B cell (primary cell): ENCODE measurements at regions not wholly inside any gene's neighbourhood (a gene's known extent, or its start where the extent isn't known, plus 50 kb on each side); places are given as distances from the start of the nearest gene placed in this dataset.

Experiments
- ATAC-seq: fragments of 200-7000 bp; cut with Tn5 transposase; one replicate; pipeline ENCODE4 v1.10.0; 2021; ENCODE audit warnings: low read depth, mild to moderate bottlenecking, moderate number of reproducible peaks, moderate library complexity
- CTCF ChIA-PET: fragments of 350-600 bp; sonication (Branson Sonifier 250); formaldehyde crosslinking; loops from one replicate; lab custom pipeline; 2021; ENCODE audit warnings: antibody characterized with exemption, inconsistent platforms; lab: Charles Lee
- POLR2A ChIA-PET: fragments of 350-600 bp; sonication (Branson Sonifier 250); formaldehyde crosslinking; loops from one replicate; lab custom pipeline; 2021; ENCODE audit warnings: antibody characterized with exemption; lab: Charles Lee
- DNase-seq: peaks from one replicate; pipeline ENCODE4 v3.0.0; 2013
- H2AFZ ChIP-seq: 2 replicates; pipeline ENCODE4 v1.6.1; 2012; ENCODE audit warnings: mild to moderate bottlenecking, low read depth, low read length; ENCODE audit not compliant: insufficient read depth, poor library complexity, severe bottlenecking
- H3K27ac ChIP-seq, 2 donors: 1 replicate in 1 of 2; 2 replicates in 1 of 2; pipeline ENCODE4 v1.5.1; 2012 to 2013; ENCODE audit warnings: low read length in 2 of 2, mild to moderate bottlenecking in 2 of 2, moderate library complexity in 1 of 2
- H3K27me3 ChIP-seq, 4 experiments: fragments of 200-600 bp in 1 of 4; sonication (generic) in 1 of 4; replicated peaks in 1 of 4; 1 replicate in 2 of 4; 2 replicates in 2 of 4; pipeline versions ENCODE4 v1.6.1 to v1.7.0; 2013 to 2016; ENCODE audit warnings: low read length in 3 of 4, mild to moderate bottlenecking in 2 of 4, mixed read lengths in 1 of 4, moderate library complexity in 1 of 4; ENCODE audit not compliant: insufficient read depth in 4 of 4, control insufficient read depth in 3 of 4; ENCODE audit errors: control extremely low read depth in 1 of 4
- H3K36me3 ChIP-seq, 2 experiments: replicated peaks in 1 of 2; 1 replicate in 1 of 2; 2 replicates in 1 of 2; pipeline versions ENCODE4 v1.6.1 to v1.7.1; 2013; ENCODE audit warnings: low read length in 1 of 2; ENCODE audit not compliant: insufficient read depth in 2 of 2, control insufficient read depth in 1 of 2; ENCODE audit errors: control extremely low read depth in 1 of 2, extremely low read depth in 1 of 2
- H3K4me1 ChIP-seq, 2 donors: fragments of 200-600 bp in 1 of 2; sonication (generic) in 1 of 2; 1 replicate in 1 of 2; 2 replicates in 1 of 2; pipeline versions ENCODE4 v1.5.1 to v1.6.1; 2013 to 2017; ENCODE audit warnings: low read length in 2 of 2; ENCODE audit not compliant: control insufficient read depth in 2 of 2, insufficient read depth in 2 of 2
- H3K4me2 ChIP-seq: replicated peaks from 2 replicates; pipeline ENCODE3; 2012; ENCODE audit warnings: mild to moderate bottlenecking, low read depth, low read length; ENCODE audit not compliant: poor library complexity, severe bottlenecking
- H3K4me3 ChIP-seq, 5 experiments: fragments of 200-600 bp in 1 of 5; sonication (generic) in 1 of 5; 1 replicate in 3 of 5; 2 replicates in 2 of 5; pipeline versions ENCODE4 v1.5.1 to v1.7.0; 2011 to 2016; ENCODE audit warnings: low read length in 4 of 5, mild to moderate bottlenecking in 4 of 5, low read depth in 2 of 5, control low read depth in 1 of 5, moderate library complexity in 1 of 5; ENCODE audit not compliant: insufficient read depth in 1 of 5; ENCODE audit errors: control extremely low read depth in 1 of 5, extremely low read depth in 1 of 5
- H3K79me2 ChIP-seq: fragments of 200-600 bp; sonication (generic); one replicate; pipeline ENCODE4 v1.6.0; 2016; ENCODE audit warnings: low read length; ENCODE audit not compliant: control insufficient read depth, insufficient read depth
- H3K9ac ChIP-seq: fragments of 200-600 bp; sonication (generic); 2 replicates; pipeline ENCODE4 v1.6.1; 2017; ENCODE audit warnings: mild to moderate bottlenecking, low read length, moderate library complexity
- H3K9me3 ChIP-seq, 3 donors: one replicate each; pipeline versions ENCODE4 v1.6.1 to v1.7.1; 2013; ENCODE audit warnings: low read length in 2 of 3; ENCODE audit not compliant: control insufficient read depth in 2 of 3, insufficient read depth in 1 of 3; ENCODE audit errors: control extremely low read depth in 1 of 3
- H4K20me1 ChIP-seq: 2 replicates; pipeline ENCODE4 v1.6.0; 2012; ENCODE audit warnings: mild to moderate bottlenecking, low read length; ENCODE audit not compliant: insufficient read depth, control insufficient read depth, poor library complexity, severe bottlenecking
- H3K27ac Mint-ChIP-seq: one replicate; pipeline ENCODE4 v1.8.0; 2021; ENCODE audit warnings: mixed read lengths
- H3K27me3 Mint-ChIP-seq: one replicate; pipeline ENCODE4 v1.8.0; 2021; ENCODE audit warnings: mixed read lengths
- H3K4me1 Mint-ChIP-seq: one replicate; pipeline ENCODE4 v1.8.0; 2021; ENCODE audit warnings: mixed read lengths
- H3K4me3 Mint-ChIP-seq: one replicate; pipeline ENCODE4 v1.8.0; 2021; ENCODE audit warnings: mixed read lengths
- H3K9me3 Mint-ChIP-seq: one replicate; pipeline ENCODE4 v1.8.0; 2022; ENCODE audit warnings: mixed read lengths; ENCODE audit not compliant: insufficient read depth
- EZH2 ChIP-seq: IDR thresholded peaks from 2 replicates; pipeline ENCODE4 v1.6.1; 2012; ENCODE audit warnings: borderline replicate concordance, low read depth, mild to moderate bottlenecking, moderate library complexity, low read length; ENCODE audit not compliant: insufficient read depth, poor library complexity, severe bottlenecking
- WGBS: methylation state at CpG from one replicate; pipeline ENCODE4 v1.1.5; 2013; ENCODE audit warnings: missing lambda C conversion rate; ENCODE audit not compliant: insufficient coverage; 5-methylcytosine and 5-hydroxymethylcytosine counted together
- intact Hi-C: fragments of 100-400 bp; cut with micrococcal nuclease; formaldehyde crosslinking; loops from one replicate; pipeline ENCODE4 v1.10.0; 2022
- TF ChIP-seq, protein P1 (sequence below): fragments of 200-600 bp; IDR thresholded peaks from one replicate; pipeline ENCODE4 v1.8.0; 2022; ENCODE audit warnings: antibody characterized with exemption, mild to moderate bottlenecking

DNA sequence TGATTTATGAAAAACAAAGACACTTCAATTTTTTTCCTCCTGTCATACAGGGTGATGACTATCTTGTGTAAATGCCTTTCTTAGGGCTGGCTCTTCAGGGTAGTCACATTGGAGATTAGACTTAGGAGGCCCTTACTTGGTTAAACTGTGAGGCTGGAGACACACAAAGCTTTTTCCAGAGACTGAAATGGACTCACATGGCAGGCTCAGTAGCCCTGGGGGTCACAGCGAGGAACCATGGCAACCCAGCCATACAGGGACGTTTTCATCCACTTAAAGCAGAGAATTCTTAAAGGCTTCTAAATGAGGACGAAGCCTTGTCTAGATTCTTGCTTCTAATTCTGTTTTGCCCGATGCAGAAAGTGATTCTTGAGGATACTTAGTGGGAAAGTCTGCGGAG, 57.3 kb upstream of the ZDBF2 start:
- H3K4me3 ChIP-seq = no peak overlapping the region
- no peak for ATAC-seq
- peaks cover 34% of the 10 kb centered on the region for H3K27me3 Mint-ChIP-seq
- TF ChIP-seq, protein P1, sequence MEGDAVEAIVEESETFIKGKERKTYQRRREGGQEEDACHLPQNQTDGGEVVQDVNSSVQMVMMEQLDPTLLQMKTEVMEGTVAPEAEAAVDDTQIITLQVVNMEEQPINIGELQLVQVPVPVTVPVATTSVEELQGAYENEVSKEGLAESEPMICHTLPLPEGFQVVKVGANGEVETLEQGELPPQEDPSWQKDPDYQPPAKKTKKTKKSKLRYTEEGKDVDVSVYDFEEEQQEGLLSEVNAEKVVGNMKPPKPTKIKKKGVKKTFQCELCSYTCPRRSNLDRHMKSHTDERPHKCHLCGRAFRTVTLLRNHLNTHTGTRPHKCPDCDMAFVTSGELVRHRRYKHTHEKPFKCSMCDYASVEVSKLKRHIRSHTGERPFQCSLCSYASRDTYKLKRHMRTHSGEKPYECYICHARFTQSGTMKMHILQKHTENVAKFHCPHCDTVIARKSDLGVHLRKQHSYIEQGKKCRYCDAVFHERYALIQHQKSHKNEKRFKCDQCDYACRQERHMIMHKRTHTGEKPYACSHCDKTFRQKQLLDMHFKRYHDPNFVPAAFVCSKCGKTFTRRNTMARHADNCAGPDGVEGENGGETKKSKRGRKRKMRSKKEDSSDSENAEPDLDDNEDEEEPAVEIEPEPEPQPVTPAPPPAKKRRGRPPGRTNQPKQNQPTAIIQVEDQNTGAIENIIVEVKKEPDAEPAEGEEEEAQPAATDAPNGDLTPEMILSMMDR = no peak
- no peak for TF ChIP-seq EZH2
- WGBS = 52% methylated on average over 3 of the region's 5 CpGs
- H3K27ac Mint-ChIP-seq = no peak overlapping the region
- no peaks in the 10 kb centered on the region for H4K20me1 ChIP-seq
- DNase-seq = no peak
- no peaks in the 10 kb centered on the region for H3K79me2 ChIP-seq
- H3K4me2 ChIP-seq = no peak overlapping the region
- H3K4me1 Mint-ChIP-seq = peaks cover 9% of the 10 kb centered on the region
- H3K27ac ChIP-seq = no peak overlapping the region
- H3K9me3 ChIP-seq = peaks cover 0 to 9% (median 7%) of the 10 kb centered on the region in 3 donors
- peaks cover 0 to 9% (median 5%) of the 10 kb centered on the region in 4 experiments for H3K27me3 ChIP-seq
- no peak overlapping the region for H3K9ac ChIP-seq
- no peak overlapping the region for H3K4me3 Mint-ChIP-seq
- no peaks in the 10 kb centered on the region for H3K36me3 ChIP-seq
- ChIA-PET POLR2A (no interaction called here), CTCF (no interaction called here)
- no peak overlapping the region for H2AFZ ChIP-seq
- peaks cover 6% of the 10 kb centered on the region for H3K9me3 Mint-ChIP-seq
- intact Hi-C loops = no loop called here
- H3K4me1 ChIP-seq = peaks cover 2 to 7% of the 10 kb centered on the region in 2 donors

DNA sequence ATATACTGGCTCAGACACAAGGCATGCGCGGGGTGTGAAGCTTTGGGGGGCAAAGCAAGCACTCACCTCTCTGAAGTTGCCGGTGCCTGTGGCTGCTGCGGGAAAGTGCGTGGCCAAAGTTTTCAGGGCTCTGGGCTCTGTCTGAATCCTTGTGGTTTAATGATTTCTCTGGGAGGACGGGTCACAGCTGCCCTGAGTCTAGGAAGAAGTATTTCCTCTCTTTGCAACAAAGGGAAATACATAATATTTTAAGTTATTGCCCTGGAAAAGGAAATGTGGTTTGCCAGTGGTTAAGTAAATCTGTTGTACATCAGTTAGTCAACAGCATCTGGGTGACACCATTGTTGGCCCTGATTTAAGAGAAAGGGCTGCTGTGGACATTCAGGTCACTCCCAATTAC, 56.7 kb upstream of the ZDBF2 start:
- Histone ChIP-seq H3K27me3 (peaks cover 0 to 9% (median 5%) of the 10 kb centered on the region in 4 experiments), H2AFZ (no peak overlapping the region), H4K20me1 (no peaks in the 10 kb centered on the region), H3K9ac (no peak overlapping the region), H3K79me2 (no peaks in the 10 kb centered on the region), H3K27ac (no peak overlapping the region), H3K4me2 (no peak overlapping the region), H3K9me3 (peaks cover 0 to 9% (median 7%) of the 10 kb centered on the region in 3 donors), H3K4me3 (no peak overlapping the region), H3K4me1 (peaks cover 2 to 7% of the 10 kb centered on the region in 2 donors), H3K36me3 (no peaks in the 10 kb centered on the region)
- peaks cover 9% of the 10 kb centered on the region for H3K4me1 Mint-ChIP-seq
- POLR2A ChIA-PET = no interaction called here
- TF ChIP-seq, protein P1 = no peak
- TF ChIP-seq EZH2 = no peak
- 3% methylated on average over 5 of the region's 6 CpGs for WGBS
- DNase-seq = no peak
- H3K27me3 Mint-ChIP-seq = peaks cover 31% of the 10 kb centered on the region
- H3K4me3 Mint-ChIP-seq = no peak overlapping the region
- ATAC-seq = no peak
- intact Hi-C loops = no loop called here
- peaks cover 6% of the 10 kb centered on the region for H3K9me3 Mint-ChIP-seq
- CTCF ChIA-PET = no interaction called here
- no peak overlapping the region for H3K27ac Mint-ChIP-seq
